ENCODE measurements at regions not wholly inside any gene's neighbourhood (a gene's known extent, or its start where the extent isn't known, plus 50 kb on each side); places are given as distances from the start of the nearest gene placed in this dataset.
"Not testable (repeated sequence)": the region's sequence is repeated elsewhere in the genome, so short reads cannot be mapped to it uniquely, and the experiment has no call there.

DNA sequence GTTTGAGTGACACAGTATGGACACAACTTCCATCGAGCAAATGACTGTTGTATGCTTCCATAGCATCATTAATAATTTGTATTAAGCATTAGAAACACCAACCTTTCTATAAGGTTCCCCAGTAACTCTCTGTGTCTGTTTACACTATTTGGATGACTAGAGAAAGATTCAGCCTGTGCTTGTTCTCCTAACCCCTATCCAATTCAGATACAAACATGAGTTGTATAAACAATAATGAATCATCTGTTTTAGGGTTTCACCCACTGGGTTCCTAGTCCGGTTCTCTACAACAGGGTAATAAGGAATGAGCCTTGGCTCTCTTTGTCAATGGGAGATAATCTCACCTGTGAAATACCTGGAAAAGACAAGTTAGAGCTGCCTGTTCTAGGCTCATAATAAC, 894.1 kb upstream of the PIK3C3 start:
- TF ChIP-seq, protein P1, sequence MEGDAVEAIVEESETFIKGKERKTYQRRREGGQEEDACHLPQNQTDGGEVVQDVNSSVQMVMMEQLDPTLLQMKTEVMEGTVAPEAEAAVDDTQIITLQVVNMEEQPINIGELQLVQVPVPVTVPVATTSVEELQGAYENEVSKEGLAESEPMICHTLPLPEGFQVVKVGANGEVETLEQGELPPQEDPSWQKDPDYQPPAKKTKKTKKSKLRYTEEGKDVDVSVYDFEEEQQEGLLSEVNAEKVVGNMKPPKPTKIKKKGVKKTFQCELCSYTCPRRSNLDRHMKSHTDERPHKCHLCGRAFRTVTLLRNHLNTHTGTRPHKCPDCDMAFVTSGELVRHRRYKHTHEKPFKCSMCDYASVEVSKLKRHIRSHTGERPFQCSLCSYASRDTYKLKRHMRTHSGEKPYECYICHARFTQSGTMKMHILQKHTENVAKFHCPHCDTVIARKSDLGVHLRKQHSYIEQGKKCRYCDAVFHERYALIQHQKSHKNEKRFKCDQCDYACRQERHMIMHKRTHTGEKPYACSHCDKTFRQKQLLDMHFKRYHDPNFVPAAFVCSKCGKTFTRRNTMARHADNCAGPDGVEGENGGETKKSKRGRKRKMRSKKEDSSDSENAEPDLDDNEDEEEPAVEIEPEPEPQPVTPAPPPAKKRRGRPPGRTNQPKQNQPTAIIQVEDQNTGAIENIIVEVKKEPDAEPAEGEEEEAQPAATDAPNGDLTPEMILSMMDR (IDR thresholded peaks at IDR 0.05; ENCODE audit: insufficient read depth, low read length, poor library complexity, severe bottlenecking): no peak
- Histone ChIP-seq H3K27me3 (ENCODE audit: control insufficient read depth, insufficient read depth, low read length) (no peaks in the 10 kb centered on the region), H3K36me3 (ENCODE audit: control insufficient read depth, insufficient read depth, low read length) (no peaks in the 10 kb centered on the region), H3K4me3 (ENCODE audit: low read depth, low read length) (no peak overlapping the region)
- no peak for DNase-seq (ENCODE audit: low read depth)

DNA sequence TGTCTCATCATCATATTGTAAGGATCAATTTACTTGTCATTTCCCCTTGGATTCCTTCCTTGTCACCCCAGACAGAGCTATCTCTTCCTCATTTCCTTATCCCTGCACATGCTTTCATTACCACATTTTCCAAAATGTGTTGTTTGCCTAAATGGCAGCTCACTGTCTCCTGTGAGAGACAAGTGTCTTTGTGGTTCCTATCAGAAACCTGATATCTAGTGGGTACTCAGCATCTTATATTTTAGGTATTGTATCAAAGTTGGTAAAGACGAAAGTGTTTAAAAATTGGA, 896.0 kb upstream of the PIK3C3 start:
- no peak for DNase-seq (ENCODE audit: low read depth)
- TF ChIP-seq, protein P1 (IDR thresholded peaks at IDR 0.05; ENCODE audit: insufficient read depth, low read length, poor library complexity, severe bottlenecking): no peak
- no peak overlapping the region for H3K4me3 ChIP-seq (ENCODE audit: low read depth, low read length)
- H3K36me3 ChIP-seq (ENCODE audit: control insufficient read depth, insufficient read depth, low read length): no peaks in the 10 kb centered on the region
- H3K27me3 ChIP-seq (ENCODE audit: control insufficient read depth, insufficient read depth, low read length): no peaks in the 10 kb centered on the region

DNA sequence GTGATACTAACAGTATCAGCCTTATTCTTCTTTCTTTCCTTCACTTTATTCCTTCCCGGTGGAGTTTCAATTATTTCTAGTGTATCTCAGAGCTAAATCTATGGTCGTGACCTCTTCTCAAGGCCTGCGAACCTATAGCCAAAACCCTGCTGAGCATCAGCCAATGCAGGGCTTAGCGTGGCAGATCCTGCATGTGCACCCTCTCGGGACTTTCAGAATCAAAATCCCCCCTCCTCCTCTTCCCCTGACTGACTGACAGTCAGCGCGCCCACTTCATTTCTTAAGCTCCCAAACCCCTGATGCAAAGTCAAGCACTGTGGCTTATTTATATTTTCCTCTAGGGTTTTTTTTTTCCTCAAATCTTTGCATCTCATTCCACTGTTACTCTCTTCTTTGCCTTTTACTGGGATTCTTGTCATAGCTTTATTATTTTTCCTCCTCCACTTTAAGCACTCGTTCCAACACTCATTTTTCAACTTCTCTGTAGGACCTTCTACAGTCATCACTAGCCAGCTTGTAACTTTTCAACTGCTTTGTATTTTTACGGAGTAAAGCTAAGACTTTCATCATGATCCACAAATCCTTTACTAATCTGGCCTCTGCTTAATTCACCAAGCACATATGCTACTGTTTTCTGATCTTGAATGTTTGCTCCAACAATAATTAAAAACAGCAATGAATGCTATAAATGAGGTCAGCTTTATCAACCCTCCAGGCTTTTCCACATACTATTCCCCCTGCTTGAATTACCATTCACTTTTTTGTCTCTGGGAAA, 896.5 kb upstream of the PIK3C3 start:
- DNase-seq (ENCODE audit: low read depth): no peak
- Histone ChIP-seq H3K36me3 (ENCODE audit: control insufficient read depth, insufficient read depth, low read length) (no peaks in the 10 kb centered on the region), H3K4me3 (ENCODE audit: low read depth, low read length) (no peak overlapping the region), H3K27me3 (ENCODE audit: control insufficient read depth, insufficient read depth, low read length) (no peaks in the 10 kb centered on the region)
- TF ChIP-seq, protein P1 (IDR thresholded peaks at IDR 0.05; ENCODE audit: insufficient read depth, low read length, poor library complexity, severe bottlenecking): no peak

DNA sequence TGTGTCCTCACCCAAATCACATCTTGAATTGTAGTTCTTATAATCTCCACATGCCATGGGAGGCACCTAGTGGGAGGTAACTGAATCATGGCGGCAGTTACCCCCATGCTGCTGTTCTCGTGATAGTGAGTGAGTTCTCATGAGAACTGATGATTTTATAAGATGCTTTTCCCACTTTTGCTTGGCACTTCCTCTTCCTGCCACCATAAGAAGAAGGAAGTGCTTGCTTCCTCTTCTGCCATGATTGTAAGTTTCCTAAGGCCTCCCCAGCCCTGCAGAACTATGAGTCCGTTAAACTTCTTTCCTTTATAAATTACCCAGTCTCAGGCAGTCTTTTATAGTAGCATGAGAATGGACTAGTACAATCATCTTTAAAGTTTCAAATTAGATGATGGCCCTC, 902.4 kb upstream of the PIK3C3 start:
- DNase-seq (ENCODE audit: low read depth): no peak
- no peaks in the 10 kb centered on the region for H3K27me3 ChIP-seq (ENCODE audit: control insufficient read depth, insufficient read depth, low read length)
- H3K4me3 ChIP-seq (ENCODE audit: low read depth, low read length): no peak overlapping the region
- TF ChIP-seq, protein P1 (IDR thresholded peaks at IDR 0.05; ENCODE audit: insufficient read depth, low read length, poor library complexity, severe bottlenecking): no peak
- H3K36me3 ChIP-seq (ENCODE audit: control insufficient read depth, insufficient read depth, low read length): no peaks in the 10 kb centered on the region

DNA sequence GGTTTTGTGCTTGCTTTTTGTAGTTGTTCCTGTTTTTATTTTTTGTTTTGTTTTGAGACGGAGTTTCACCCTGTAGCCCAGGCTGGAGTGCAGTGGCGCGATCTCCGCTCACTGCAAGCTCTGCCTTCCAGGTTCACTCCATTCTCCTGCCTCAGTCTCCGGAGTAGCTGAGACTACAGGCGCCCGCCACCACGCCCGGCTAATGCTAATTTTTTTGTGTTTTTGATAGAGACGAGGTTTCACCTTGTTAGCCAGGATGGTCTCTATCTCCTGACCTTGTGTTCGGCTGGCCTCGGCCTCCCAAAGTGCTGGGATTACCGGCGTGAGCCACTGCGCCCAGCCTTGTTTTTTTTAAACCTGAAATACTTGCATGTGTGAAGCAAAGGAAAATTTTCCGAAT, 908.8 kb upstream of the PIK3C3 start:
- DNase-seq (ENCODE audit: low read depth); H3K36me3 ChIP-seq (ENCODE audit: control insufficient read depth, insufficient read depth, low read length); H3K4me3 ChIP-seq (ENCODE audit: low read depth, low read length); H3K27me3 ChIP-seq (ENCODE audit: control insufficient read depth, insufficient read depth, low read length): not testable (repeated sequence)

DNA sequence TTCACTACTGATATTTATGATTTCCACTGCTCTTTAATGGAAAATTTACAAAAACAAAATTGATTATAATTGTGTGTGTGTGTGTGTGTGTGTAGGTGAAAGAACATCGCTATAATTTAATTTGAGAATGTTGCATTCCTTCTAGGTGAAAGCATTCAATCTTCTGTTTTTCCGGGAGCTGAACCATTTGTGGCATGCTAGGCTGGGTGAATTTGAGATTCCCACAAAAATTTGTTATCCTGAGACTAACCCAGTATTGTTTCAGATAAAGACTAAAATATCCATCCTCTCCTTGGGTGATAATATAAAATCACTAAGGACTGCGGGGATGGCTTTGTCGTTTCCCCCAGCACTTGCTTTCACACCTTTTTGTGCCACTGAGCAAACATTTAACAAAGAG, 911.2 kb upstream of the PIK3C3 start:
- no peak overlapping the region for H3K4me3 ChIP-seq (ENCODE audit: low read depth, low read length)
- no peak for DNase-seq (ENCODE audit: low read depth)
- TF ChIP-seq, protein P1 (IDR thresholded peaks at IDR 0.05; ENCODE audit: insufficient read depth, low read length, poor library complexity, severe bottlenecking): no peak
- no peaks in the 10 kb centered on the region for H3K27me3 ChIP-seq (ENCODE audit: control insufficient read depth, insufficient read depth, low read length)
- H3K36me3 ChIP-seq (ENCODE audit: control insufficient read depth, insufficient read depth, low read length): no peaks in the 10 kb centered on the region

All from kidney epithelial cell (primary cell).